ENCODE measurements at regions not wholly inside any gene's neighbourhood (a gene's known extent, or its start where the extent isn't known, plus 50 kb on each side); places are given as distances from the start of the nearest gene placed in this dataset.
A peak's percentile ranks its signal among the peaks of the same experiment; 100 is the strongest.

- no peak overlapping the region for H3K4me3 Mint-ChIP-seq
- H3K36me3 Mint-ChIP-seq (ENCODE audit: low read depth) = no peaks in the 10 kb centered on the region
- H3K9me3 Mint-ChIP-seq = no peaks in the 10 kb centered on the region
- TF ChIP-seq, protein P1, sequence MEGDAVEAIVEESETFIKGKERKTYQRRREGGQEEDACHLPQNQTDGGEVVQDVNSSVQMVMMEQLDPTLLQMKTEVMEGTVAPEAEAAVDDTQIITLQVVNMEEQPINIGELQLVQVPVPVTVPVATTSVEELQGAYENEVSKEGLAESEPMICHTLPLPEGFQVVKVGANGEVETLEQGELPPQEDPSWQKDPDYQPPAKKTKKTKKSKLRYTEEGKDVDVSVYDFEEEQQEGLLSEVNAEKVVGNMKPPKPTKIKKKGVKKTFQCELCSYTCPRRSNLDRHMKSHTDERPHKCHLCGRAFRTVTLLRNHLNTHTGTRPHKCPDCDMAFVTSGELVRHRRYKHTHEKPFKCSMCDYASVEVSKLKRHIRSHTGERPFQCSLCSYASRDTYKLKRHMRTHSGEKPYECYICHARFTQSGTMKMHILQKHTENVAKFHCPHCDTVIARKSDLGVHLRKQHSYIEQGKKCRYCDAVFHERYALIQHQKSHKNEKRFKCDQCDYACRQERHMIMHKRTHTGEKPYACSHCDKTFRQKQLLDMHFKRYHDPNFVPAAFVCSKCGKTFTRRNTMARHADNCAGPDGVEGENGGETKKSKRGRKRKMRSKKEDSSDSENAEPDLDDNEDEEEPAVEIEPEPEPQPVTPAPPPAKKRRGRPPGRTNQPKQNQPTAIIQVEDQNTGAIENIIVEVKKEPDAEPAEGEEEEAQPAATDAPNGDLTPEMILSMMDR (IDR thresholded peaks at IDR 0.05) = no peak
- DNase-seq = no peak
- no peaks in the 10 kb centered on the region for H3K27me3 Mint-ChIP-seq (ENCODE audit: low read depth, poor library complexity)
- peak overlapping the region; percentile 13 for H3K27ac Mint-ChIP-seq
- peaks cover 26% of the 10 kb centered on the region for H3K4me1 Mint-ChIP-seq
Measured at GRCh38 chr5:103938146-103938695, 375.6 kb upstream of the NUDT12 start.

- TF ChIP-seq, protein P1 (IDR thresholded peaks at IDR 0.05) = no peak
- Mint-ChIP-seq H3K4me1 (peaks cover 8% of the 10 kb centered on the region), H3K27me3 (ENCODE audit: low read depth, poor library complexity) (no peaks in the 10 kb centered on the region), H3K36me3 (ENCODE audit: low read depth) (no peaks in the 10 kb centered on the region), H3K27ac (peak overlapping the region; percentile 44), H3K4me3 (no peak overlapping the region), H3K9me3 (no peaks in the 10 kb centered on the region)
- DNase-seq = no peak
Measured at GRCh38 chr5:103929338-103930013, 366.9 kb upstream of the NUDT12 start.

- Mint-ChIP-seq H3K9me3 (no peaks in the 10 kb centered on the region), H3K4me3 (no peak overlapping the region), H3K27ac (no peak overlapping the region), H3K4me1 (peaks cover 11% of the 10 kb centered on the region), H3K27me3 (ENCODE audit: low read depth, poor library complexity) (no peaks in the 10 kb centered on the region), H3K36me3 (ENCODE audit: low read depth) (no peaks in the 10 kb centered on the region)
- no peak for DNase-seq
- TF ChIP-seq, protein P1 (IDR thresholded peaks at IDR 0.05) = no peak
Measured at GRCh38 chr5:103927739-103928138, 365.1 kb upstream of the NUDT12 start.

- H3K4me3 Mint-ChIP-seq = no peak overlapping the region
- no peak overlapping the region for H3K27ac Mint-ChIP-seq
- TF ChIP-seq, protein P1 (IDR thresholded peaks at IDR 0.05) = no peak
- no peaks in the 10 kb centered on the region for H3K36me3 Mint-ChIP-seq (ENCODE audit: low read depth)
- H3K27me3 Mint-ChIP-seq (ENCODE audit: low read depth, poor library complexity) = no peaks in the 10 kb centered on the region
- no peaks in the 10 kb centered on the region for H3K9me3 Mint-ChIP-seq
- no peak for DNase-seq
- peaks cover 14% of the 10 kb centered on the region for H3K4me1 Mint-ChIP-seq
Measured at GRCh38 chr5:103923616-103924168, 361.1 kb upstream of the NUDT12 start.

DNA sequence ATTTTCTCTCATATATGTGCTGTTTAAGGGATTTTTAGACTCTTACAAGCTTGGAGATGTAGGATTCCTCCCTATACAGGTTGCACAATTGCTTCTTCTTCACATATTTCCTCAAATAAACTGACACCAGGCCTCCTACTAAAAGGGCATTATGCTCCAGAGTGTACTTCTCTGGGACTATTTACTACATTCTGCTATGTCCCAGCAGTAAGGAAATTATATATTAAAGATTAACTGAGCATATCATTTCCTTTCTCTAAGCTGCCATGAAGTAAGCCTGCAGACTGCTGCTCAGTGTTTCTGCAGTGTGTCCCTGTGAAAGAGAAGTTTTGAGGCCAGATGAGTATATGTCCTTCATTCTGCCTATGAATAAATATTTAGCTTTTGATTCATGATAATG is 356.9 kb upstream of the NUDT12 start:
- no peaks in the 10 kb centered on the region for H3K36me3 Mint-ChIP-seq (ENCODE audit: low read depth)
- H3K4me1 Mint-ChIP-seq = peaks cover 25% of the 10 kb centered on the region
- H3K27me3 Mint-ChIP-seq (ENCODE audit: low read depth, poor library complexity) = no peaks in the 10 kb centered on the region
- no peak overlapping the region for H3K4me3 Mint-ChIP-seq
- TF ChIP-seq, protein P1 (IDR thresholded peaks at IDR 0.05) = no peak
- no peak for DNase-seq
- no peaks in the 10 kb centered on the region for H3K9me3 Mint-ChIP-seq
- H3K27ac Mint-ChIP-seq = peak overlapping the region; percentile 61

All from nephron progenitor cell (in vitro differentiated cells).